Activated B cell treated with CpG ODN at 0.5 μM for 24 hours (primary cell): ENCODE measurements at regions not wholly inside any gene's neighbourhood (a gene's known extent, or its start where the extent isn't known, plus 50 kb on each side); places are given as distances from the start of the nearest gene placed in this dataset.

Experiments
- ATAC-seq: fragments of 200-7000 bp; cut with Tn5 transposase; one replicate; pipeline ENCODE4 v1.10.0; 2021; ENCODE audit warnings: low read depth, mild to moderate bottlenecking, moderate library complexity
- CTCF ChIA-PET: fragments of 350-600 bp; sonication (Branson Sonifier 250); formaldehyde crosslinking; loops from one replicate; lab custom pipeline; 2021; ENCODE audit warnings: antibody characterized with exemption; lab: Charles Lee
- POLR2A ChIA-PET: fragments of 350-600 bp; sonication (Branson Sonifier 250); formaldehyde crosslinking; loops from one replicate; lab custom pipeline; 2021; ENCODE audit warnings: antibody characterized with exemption; lab: Charles Lee
- DNase-seq: peaks from one replicate; pipeline ENCODE4 v3.0.0; 2022
- H3K27ac Mint-ChIP-seq: one replicate; pipeline ENCODE4 v1.8.0; 2020; ENCODE audit warnings: mixed read lengths
- H3K27me3 Mint-ChIP-seq: one replicate; pipeline ENCODE4 v1.8.0; 2021; ENCODE audit warnings: mixed read lengths
- H3K36me3 Mint-ChIP-seq: one replicate; pipeline ENCODE4 v1.8.0; 2021; ENCODE audit warnings: low read depth, mixed read lengths
- H3K4me1 Mint-ChIP-seq: one replicate; pipeline ENCODE4 v1.8.0; 2021; ENCODE audit warnings: mixed read lengths
- H3K4me3 Mint-ChIP-seq: one replicate; pipeline ENCODE4 v1.8.0; 2020; ENCODE audit warnings: mild to moderate bottlenecking, mixed read lengths
- H3K9me3 Mint-ChIP-seq: one replicate; pipeline ENCODE4 v1.8.0; 2020; ENCODE audit warnings: mixed read lengths
- CTCF ChIP-seq: fragments of 200-600 bp; IDR thresholded peaks from one replicate; pipeline ENCODE4 v1.8.0; 2022; ENCODE audit warnings: antibody characterized with exemption, mild to moderate bottlenecking
- intact Hi-C: fragments of 100-400 bp; cut with micrococcal nuclease; formaldehyde crosslinking; loops from one replicate; pipeline ENCODE4 v1.15.1; 2024

- peak overlapping the region; percentile 53 for H3K27ac Mint-ChIP-seq
- H3K4me1 Mint-ChIP-seq = peaks cover 50% of the 10 kb centered on the region
- ChIA-PET CTCF (interaction anchor here (0.7 to 0.8 kb wide), 2 partner anchors 11 to 62 kb away, joined by 3 to 4 read pairs; no protein-coding TSS in a partner anchor), POLR2A (interaction anchor here (0.6 to 2.8 kb wide), 5 partner anchors 10 to 56 kb away, joined by 3 to 17 read pairs (median 12); no protein-coding TSS in a partner anchor)
- ATAC-seq = no peak
- DNase-seq = no peak
- no peaks in the 10 kb centered on the region for H3K36me3 Mint-ChIP-seq
- peaks cover 5% of the 10 kb centered on the region for H3K9me3 Mint-ChIP-seq
- no peak for TF ChIP-seq CTCF
- intact Hi-C loops = loop anchor here (1.0 to 2.0 kb wide), 4 partner anchors 13 to 561 kb away; no protein-coding TSS in a partner anchor
- peak overlapping the region; percentile 24 for H3K4me3 Mint-ChIP-seq
- H3K27me3 Mint-ChIP-seq = no peaks in the 10 kb centered on the region
Observed at GRCh38 chr9:91151718-91152095, 210.0 kb downstream of the AUH start.

- no peaks in the 10 kb centered on the region for H3K27me3 Mint-ChIP-seq
- CTCF ChIA-PET = no interaction called here
- POLR2A ChIA-PET = no interaction called here
- peaks cover 24% of the 10 kb centered on the region for H3K4me1 Mint-ChIP-seq
- peaks cover 5% of the 10 kb centered on the region for H3K9me3 Mint-ChIP-seq
- no peak overlapping the region for H3K27ac Mint-ChIP-seq
- no peak for ATAC-seq
- no peak for DNase-seq
- intact Hi-C loops = no loop called here
- TF ChIP-seq CTCF = no peak
- H3K36me3 Mint-ChIP-seq = no peaks in the 10 kb centered on the region
- no peak overlapping the region for H3K4me3 Mint-ChIP-seq
Observed at GRCh38 chr9:91154686-91155085, 207.0 kb downstream of the AUH start.

DNA sequence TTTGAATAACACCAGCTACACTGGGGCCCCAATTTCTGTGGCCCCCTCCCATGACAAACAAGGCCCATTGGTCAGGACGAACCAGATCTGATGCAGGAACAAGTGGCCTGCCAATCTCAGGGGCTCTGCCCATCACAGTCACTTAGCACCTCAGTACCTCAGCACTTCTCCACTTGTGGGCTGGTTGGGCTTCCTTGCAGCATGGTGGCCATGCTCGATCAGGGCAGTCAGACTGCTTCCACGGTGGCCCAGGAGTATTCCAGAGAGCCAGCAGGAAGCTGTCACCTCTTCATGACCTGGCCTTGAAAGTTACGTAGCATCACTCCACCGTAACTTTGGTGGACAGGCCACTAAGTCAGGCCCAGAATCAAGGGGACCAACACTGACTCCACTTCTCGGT lies 206.5 kb downstream of the AUH start:
- H3K27ac Mint-ChIP-seq = no peak overlapping the region
- ChIA-PET POLR2A (no interaction called here), CTCF (no interaction called here)
- TF ChIP-seq CTCF = no peak
- H3K4me3 Mint-ChIP-seq = no peak overlapping the region
- H3K9me3 Mint-ChIP-seq = peaks cover 5% of the 10 kb centered on the region
- peaks cover 23% of the 10 kb centered on the region for H3K4me1 Mint-ChIP-seq
- H3K27me3 Mint-ChIP-seq = no peaks in the 10 kb centered on the region
- ATAC-seq (no peak), DNase-seq (no peak)
- intact Hi-C loops = no loop called here
- H3K36me3 Mint-ChIP-seq = no peaks in the 10 kb centered on the region

- Mint-ChIP-seq H3K27ac (no peak overlapping the region), H3K4me1 (peaks cover 16% of the 10 kb centered on the region), H3K27me3 (no peaks in the 10 kb centered on the region), H3K4me3 (no peak overlapping the region), H3K9me3 (peaks cover 5% of the 10 kb centered on the region), H3K36me3 (no peaks in the 10 kb centered on the region)
- TF ChIP-seq CTCF = no peak
- DNase-seq = no peak
- CTCF ChIA-PET = no interaction called here
- no peak for ATAC-seq
- POLR2A ChIA-PET = no interaction called here
- intact Hi-C loops = no loop called here
Observed at GRCh38 chr9:91155746-91156376, 205.9 kb downstream of the AUH start.

DNA sequence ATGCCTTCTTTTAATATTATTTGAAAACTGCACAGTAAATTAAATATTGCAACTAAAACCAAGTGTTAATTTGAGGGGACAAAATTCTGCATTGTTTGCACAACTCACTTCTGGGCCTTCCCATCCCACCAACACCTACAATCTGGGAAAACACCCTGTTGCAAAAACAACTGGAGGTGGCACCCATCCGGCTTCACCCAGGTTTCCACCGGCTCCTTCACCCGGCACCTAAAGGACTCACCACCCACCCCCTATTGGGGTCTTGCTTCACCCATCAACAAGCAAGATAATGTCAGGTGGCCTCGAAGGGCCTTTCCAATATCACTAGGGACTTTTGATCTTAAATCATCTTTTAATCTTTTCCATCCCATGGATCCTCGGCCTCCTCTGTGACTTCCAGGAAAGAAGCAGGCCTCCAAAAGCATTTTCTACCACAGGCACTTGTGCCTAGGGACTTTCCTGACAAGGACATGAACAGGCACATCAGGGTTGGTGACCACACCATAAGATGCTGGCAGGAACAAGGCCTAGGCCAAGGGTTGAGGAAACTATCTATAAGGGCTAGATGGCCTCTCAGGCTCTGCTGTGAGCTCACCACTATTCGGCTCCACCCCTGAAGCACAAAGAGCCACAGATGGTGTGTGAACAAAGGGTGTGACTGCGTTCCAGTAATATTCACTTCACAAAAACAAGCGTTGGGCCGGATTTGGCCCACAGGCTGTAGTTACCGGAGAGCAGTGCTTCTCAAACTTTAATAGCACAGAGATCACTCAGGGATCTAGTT lies 205.1 kb downstream of the AUH start:
- DNase-seq (no peak), ATAC-seq (no peak)
- H3K4me1 Mint-ChIP-seq = peaks cover 8% of the 10 kb centered on the region
- intact Hi-C loops = no loop called here
- ChIA-PET CTCF (no interaction called here), POLR2A (no interaction called here)
- H3K27ac Mint-ChIP-seq = no peak overlapping the region
- no peak overlapping the region for H3K4me3 Mint-ChIP-seq
- no peaks in the 10 kb centered on the region for H3K36me3 Mint-ChIP-seq
- H3K9me3 Mint-ChIP-seq = peaks cover 5% of the 10 kb centered on the region
- no peaks in the 10 kb centered on the region for H3K27me3 Mint-ChIP-seq
- TF ChIP-seq CTCF = no peak
